ENCODE measurements at regions not wholly inside any gene's neighbourhood (a gene's known extent, or its start where the extent isn't known, plus 50 kb on each side); places are given as distances from the start of the nearest gene placed in this dataset.

GRCh38 chr17:34135841-34136240, 119.2 kb upstream of the CCL2 start:
- ChIA-PET CTCF (no interaction called here), POLR2A (no interaction called here)
- Histone ChIP-seq H3K9ac (ENCODE audit: low read length) (no peak overlapping the region), H3K4me2 (replicated peaks; ENCODE audit: low read depth, low read length, poor library complexity, severe bottlenecking) (no peak overlapping the region), H3K27ac (ENCODE audit: low read length in 2 of 2) (no peak overlapping the region), H3K4me3 (ENCODE audit: control extremely low read depth in 1 of 5, extremely low read depth in 1 of 5, insufficient read depth in 1 of 5, low read depth in 2 of 5, low read length in 4 of 5) (no peak overlapping the region), H2AFZ (ENCODE audit: insufficient read depth, low read depth, low read length, poor library complexity, severe bottlenecking) (no peak overlapping the region), H4K20me1 (ENCODE audit: control insufficient read depth, insufficient read depth, low read length, poor library complexity, severe bottlenecking) (no peaks in the 10 kb centered on the region), H3K79me2 (ENCODE audit: control insufficient read depth, insufficient read depth, low read length) (no peaks in the 10 kb centered on the region), H3K36me3 (replicated peaks in 1 of 2; ENCODE audit: control extremely low read depth in 1 of 2, control insufficient read depth in 1 of 2, extremely low read depth in 1 of 2, insufficient read depth in 2 of 2, low read length in 1 of 2) (no peaks in the 10 kb centered on the region), H3K4me1 (ENCODE audit: control insufficient read depth in 2 of 2, insufficient read depth in 2 of 2, low read length in 2 of 2) (no peaks in the 10 kb centered on the region), H3K9me3 (ENCODE audit: control extremely low read depth in 1 of 3, control insufficient read depth in 2 of 3, insufficient read depth in 1 of 3, low read length in 2 of 3) (peaks cover 0 to 5% (median 0%) of the 10 kb centered on the region in 3 donors), H3K27me3 (replicated peaks in 1 of 4; ENCODE audit: control extremely low read depth in 1 of 4, control insufficient read depth in 3 of 4, insufficient read depth in 4 of 4, low read length in 3 of 4) (peaks cover 0 to 9% (median under 1%) of the 10 kb centered on the region in 4 experiments)
- H3K27ac Mint-ChIP-seq: no peak overlapping the region
- DNase-seq (no peak), ATAC-seq (ENCODE audit: low read depth) (no peak)
- H3K4me3 Mint-ChIP-seq: no peak overlapping the region
- TF ChIP-seq CTCF (IDR thresholded peaks at IDR 0.05): no peak
- no peak for TF ChIP-seq EZH2 (IDR thresholded peaks at IDR 0.05; ENCODE audit: borderline replicate concordance, insufficient read depth, low read depth, low read length, poor library complexity, severe bottlenecking)
- no peaks in the 10 kb centered on the region for H3K9me3 Mint-ChIP-seq (ENCODE audit: insufficient read depth)
- H3K27me3 Mint-ChIP-seq: peaks cover 23% of the 10 kb centered on the region
- intact Hi-C loops (cut with micrococcal nuclease): no loop called here
- H3K4me1 Mint-ChIP-seq: no peaks in the 10 kb centered on the region
- 78% methylated on average over 1 of the region's 2 CpGs for WGBS (ENCODE audit: insufficient coverage)

- no peaks in the 10 kb centered on the region for H3K79me2 ChIP-seq (ENCODE audit: control insufficient read depth, insufficient read depth, low read length)
- intact Hi-C loops (cut with micrococcal nuclease): no loop called here
- H3K4me2 ChIP-seq (replicated peaks; ENCODE audit: low read depth, low read length, poor library complexity, severe bottlenecking): no peak overlapping the region
- no peak overlapping the region for H3K4me3 Mint-ChIP-seq
- no peaks in the 10 kb centered on the region for H3K36me3 ChIP-seq (replicated peaks in 1 of 2; ENCODE audit: control extremely low read depth in 1 of 2, control insufficient read depth in 1 of 2, extremely low read depth in 1 of 2, insufficient read depth in 2 of 2, low read length in 1 of 2)
- peaks cover 0 to 9% (median 0%) of the 10 kb centered on the region in 4 experiments for H3K27me3 ChIP-seq (replicated peaks in 1 of 4; ENCODE audit: control extremely low read depth in 1 of 4, control insufficient read depth in 3 of 4, insufficient read depth in 4 of 4, low read length in 3 of 4)
- H2AFZ ChIP-seq (ENCODE audit: insufficient read depth, low read depth, low read length, poor library complexity, severe bottlenecking): no peak overlapping the region
- no peaks in the 10 kb centered on the region for H3K4me1 ChIP-seq (ENCODE audit: control insufficient read depth in 2 of 2, insufficient read depth in 2 of 2, low read length in 2 of 2)
- H3K4me1 Mint-ChIP-seq: no peaks in the 10 kb centered on the region
- no peak overlapping the region for H3K4me3 ChIP-seq (ENCODE audit: control extremely low read depth in 1 of 5, extremely low read depth in 1 of 5, insufficient read depth in 1 of 5, low read depth in 2 of 5, low read length in 4 of 5)
- no peak overlapping the region for H3K27ac ChIP-seq (ENCODE audit: low read length in 2 of 2)
- ChIA-PET CTCF (no interaction called here), POLR2A (no interaction called here)
- no peak for TF ChIP-seq CTCF (IDR thresholded peaks at IDR 0.05)
- 73% methylated on average over 6 of the region's 8 CpGs for WGBS (ENCODE audit: insufficient coverage)
- no peaks in the 10 kb centered on the region for H3K9me3 Mint-ChIP-seq (ENCODE audit: insufficient read depth)
- H3K27ac Mint-ChIP-seq: no peak overlapping the region
- H3K27me3 Mint-ChIP-seq: peaks cover 21% of the 10 kb centered on the region
- no peaks in the 10 kb centered on the region for H4K20me1 ChIP-seq (ENCODE audit: control insufficient read depth, insufficient read depth, low read length, poor library complexity, severe bottlenecking)
- no peaks in the 10 kb centered on the region for H3K9me3 ChIP-seq (ENCODE audit: control extremely low read depth in 1 of 3, control insufficient read depth in 2 of 3, insufficient read depth in 1 of 3, low read length in 2 of 3)
- H3K9ac ChIP-seq (ENCODE audit: low read length): no peak overlapping the region
- ATAC-seq (ENCODE audit: low read depth): no peak
- no peak for DNase-seq
Measured at GRCh38 chr17:34140006-34140405, 115.1 kb upstream of the CCL2 start.
